ENCODE measurements at regions not wholly inside any gene's neighbourhood (a gene's known extent, or its start where the extent isn't known, plus 50 kb on each side); places are given as distances from the start of the nearest gene placed in this dataset.

- ChIA-PET POLR2A (ENCODE audit: low non-redundant PET) (no interaction called here), CTCF (no interaction called here)
- Histone ChIP-seq H3K36me3 (ENCODE audit: insufficient read depth, low read length, poor library complexity, severe bottlenecking) (no peaks in the 10 kb centered on the region), H3K27ac (ENCODE audit: low read depth, low read length, poor library complexity, severe bottlenecking) (no peak overlapping the region), H3K27me3 (replicated peaks; ENCODE audit: insufficient read depth, low read depth, low read length, poor library complexity) (peaks cover 16% of the 10 kb centered on the region), H3K4me3 (ENCODE audit: low read depth, low read length, poor library complexity, severe bottlenecking) (no peak overlapping the region), H3K4me1 (ENCODE audit: insufficient read depth, low read length, poor library complexity, severe bottlenecking) (no peaks in the 10 kb centered on the region), H3K9me3 (ENCODE audit: low read depth, low read length, poor library complexity, severe bottlenecking) (no peaks in the 10 kb centered on the region)
- intact Hi-C loops (cut with micrococcal nuclease; ENCODE audit: unreplicated experiment): no loop called here
- no TSS peak for BruUV-seq (replicated peaks)
- DNase-seq (ENCODE audit: low spot score): no peak
- TF ChIP-seq, protein P1, sequence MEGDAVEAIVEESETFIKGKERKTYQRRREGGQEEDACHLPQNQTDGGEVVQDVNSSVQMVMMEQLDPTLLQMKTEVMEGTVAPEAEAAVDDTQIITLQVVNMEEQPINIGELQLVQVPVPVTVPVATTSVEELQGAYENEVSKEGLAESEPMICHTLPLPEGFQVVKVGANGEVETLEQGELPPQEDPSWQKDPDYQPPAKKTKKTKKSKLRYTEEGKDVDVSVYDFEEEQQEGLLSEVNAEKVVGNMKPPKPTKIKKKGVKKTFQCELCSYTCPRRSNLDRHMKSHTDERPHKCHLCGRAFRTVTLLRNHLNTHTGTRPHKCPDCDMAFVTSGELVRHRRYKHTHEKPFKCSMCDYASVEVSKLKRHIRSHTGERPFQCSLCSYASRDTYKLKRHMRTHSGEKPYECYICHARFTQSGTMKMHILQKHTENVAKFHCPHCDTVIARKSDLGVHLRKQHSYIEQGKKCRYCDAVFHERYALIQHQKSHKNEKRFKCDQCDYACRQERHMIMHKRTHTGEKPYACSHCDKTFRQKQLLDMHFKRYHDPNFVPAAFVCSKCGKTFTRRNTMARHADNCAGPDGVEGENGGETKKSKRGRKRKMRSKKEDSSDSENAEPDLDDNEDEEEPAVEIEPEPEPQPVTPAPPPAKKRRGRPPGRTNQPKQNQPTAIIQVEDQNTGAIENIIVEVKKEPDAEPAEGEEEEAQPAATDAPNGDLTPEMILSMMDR (conservative IDR thresholded peaks at IDR 0.05; ENCODE audit: low read depth, low read length): no peak
- TF ChIP-seq EZH2 (IDR thresholded peaks at IDR 0.05; ENCODE audit: borderline replicate concordance, low read depth, low read length, poor library complexity, severe bottlenecking): no peak
These were observed 236.5 kb upstream of the ZMIZ1 start for GRCh38 chr10:78832281-78832680.

GRCh38 chr10:78838141-78838657, 230.6 kb upstream of the ZMIZ1 start:
- ChIA-PET POLR2A (ENCODE audit: low non-redundant PET) (no interaction called here), CTCF (no interaction called here)
- intact Hi-C loops (cut with micrococcal nuclease; ENCODE audit: unreplicated experiment): no loop called here
- Histone ChIP-seq H3K36me3 (ENCODE audit: insufficient read depth, low read length, poor library complexity, severe bottlenecking) (no peaks in the 10 kb centered on the region), H3K9me3 (ENCODE audit: low read depth, low read length, poor library complexity, severe bottlenecking) (no peaks in the 10 kb centered on the region), H3K4me3 (ENCODE audit: low read depth, low read length, poor library complexity, severe bottlenecking) (no peak overlapping the region), H3K4me1 (ENCODE audit: insufficient read depth, low read length, poor library complexity, severe bottlenecking) (no peaks in the 10 kb centered on the region), H3K27ac (ENCODE audit: low read depth, low read length, poor library complexity, severe bottlenecking) (no peak overlapping the region), H3K27me3 (replicated peaks; ENCODE audit: insufficient read depth, low read depth, low read length, poor library complexity) (peaks cover 26% of the 10 kb centered on the region)
- no TSS peak for BruUV-seq (replicated peaks)
- no peak for DNase-seq (ENCODE audit: low spot score)
- no peak for TF ChIP-seq EZH2 (IDR thresholded peaks at IDR 0.05; ENCODE audit: borderline replicate concordance, low read depth, low read length, poor library complexity, severe bottlenecking)
- TF ChIP-seq, protein P1 (conservative IDR thresholded peaks at IDR 0.05; ENCODE audit: low read depth, low read length): no peak

GRCh38 chr10:78843495-78843894, 225.3 kb upstream of the ZMIZ1 start:
- BruUV-seq (replicated peaks): no TSS peak
- Histone ChIP-seq H3K27ac (ENCODE audit: low read depth, low read length, poor library complexity, severe bottlenecking) (no peak overlapping the region), H3K4me3 (ENCODE audit: low read depth, low read length, poor library complexity, severe bottlenecking) (no peak overlapping the region), H3K27me3 (replicated peaks; ENCODE audit: insufficient read depth, low read depth, low read length, poor library complexity) (peaks cover 3% of the 10 kb centered on the region), H3K36me3 (ENCODE audit: insufficient read depth, low read length, poor library complexity, severe bottlenecking) (no peaks in the 10 kb centered on the region), H3K9me3 (ENCODE audit: low read depth, low read length, poor library complexity, severe bottlenecking) (no peaks in the 10 kb centered on the region), H3K4me1 (ENCODE audit: insufficient read depth, low read length, poor library complexity, severe bottlenecking) (no peaks in the 10 kb centered on the region)
- intact Hi-C loops (cut with micrococcal nuclease; ENCODE audit: unreplicated experiment): loop anchor here (10.0 kb wide), 1 partner anchor 351 kb away; no protein-coding TSS in a partner anchor
- no peak for DNase-seq (ENCODE audit: low spot score)
- ChIA-PET POLR2A (ENCODE audit: low non-redundant PET) (no interaction called here), CTCF (no interaction called here)
- TF ChIP-seq, protein P1 (conservative IDR thresholded peaks at IDR 0.05; ENCODE audit: low read depth, low read length): no peak
- no peak for TF ChIP-seq EZH2 (IDR thresholded peaks at IDR 0.05; ENCODE audit: borderline replicate concordance, low read depth, low read length, poor library complexity, severe bottlenecking)
